ENCODE measurements at regions not wholly inside any gene's neighbourhood (a gene's known extent, or its start where the extent isn't known, plus 50 kb on each side); places are given as distances from the start of the nearest gene placed in this dataset.
"Not testable (repeated sequence)": the region's sequence is repeated elsewhere in the genome, so short reads cannot be mapped to it uniquely, and the experiment has no call there.

- not testable (repeated sequence) for DNase-seq (ENCODE audit: low read depth in 2 of 2)
These were observed 188.7 kb upstream of the NDUFV2 start for GRCh38 chr18:8913606-8914403.

- not testable (repeated sequence) for DNase-seq (ENCODE audit: low read depth in 2 of 2)
These were observed 187.9 kb upstream of the NDUFV2 start for GRCh38 chr18:8914404-8915264.

- not testable (repeated sequence) for DNase-seq (ENCODE audit: low read depth in 2 of 2)
These were observed 181.4 kb upstream of the NDUFV2 start for GRCh38 chr18:8920856-8921787.

- DNase-seq (ENCODE audit: low read depth in 2 of 2) = no peak
These were observed 176.0 kb upstream of the NDUFV2 start for GRCh38 chr18:8926464-8926863.

- no peak for DNase-seq (ENCODE audit: low read depth in 2 of 2)
These were observed 174.5 kb upstream of the NDUFV2 start for GRCh38 chr18:8928044-8928443.

- no peak for DNase-seq (ENCODE audit: low read depth in 2 of 2)
These were observed 173.4 kb upstream of the NDUFV2 start for GRCh38 chr18:8928847-8929780.

GRCh38 chr18:8930990-8931616 lies 171.4 kb upstream of the NDUFV2 start:
- no peak for DNase-seq (ENCODE audit: low read depth in 2 of 2)

GRCh38 chr18:8932866-8933265 lies 169.6 kb upstream of the NDUFV2 start:
- no peak for DNase-seq (ENCODE audit: low read depth in 2 of 2)

- no peak for DNase-seq (ENCODE audit: low read depth in 2 of 2)
These were observed 168.7 kb upstream of the NDUFV2 start for GRCh38 chr18:8933714-8934284.

GRCh38 chr18:8935346-8935745 lies 167.2 kb upstream of the NDUFV2 start:
- DNase-seq (ENCODE audit: low read depth in 2 of 2) = not testable (repeated sequence)

- DNase-seq (ENCODE audit: low read depth in 2 of 2) = no peak
These were observed 165.9 kb upstream of the NDUFV2 start for GRCh38 chr18:8936619-8937018.

- DNase-seq (ENCODE audit: low read depth in 2 of 2) = no peak
These were observed 165.1 kb upstream of the NDUFV2 start for GRCh38 chr18:8937160-8938094.

- DNase-seq (ENCODE audit: low read depth in 2 of 2) = no peak
These were observed 163.7 kb upstream of the NDUFV2 start for GRCh38 chr18:8938817-8939216.

- no peak for DNase-seq (ENCODE audit: low read depth in 2 of 2)
These were observed 160.2 kb upstream of the NDUFV2 start for GRCh38 chr18:8942021-8942908.

GRCh38 chr18:8942909-8943545 lies 159.5 kb upstream of the NDUFV2 start:
- no peak for DNase-seq (ENCODE audit: low read depth in 2 of 2)

GRCh38 chr18:8943900-8944870 lies 158.3 kb upstream of the NDUFV2 start:
- no peak for DNase-seq (ENCODE audit: low read depth in 2 of 2)

Measured in activated CD4-positive, alpha-beta T cell treated with anti-CD3 and anti-CD28 coated beads for 24 hours (primary cell).